HepG2 (cell line): ENCODE measurements at regions not wholly inside any gene's neighbourhood (a gene's known extent, or its start where the extent isn't known, plus 50 kb on each side); places are given as distances from the start of the nearest gene placed in this dataset.

Source experiments
- ATAC-seq: fragments of 200-7000 bp; cut with Tn5 transposase; 3 replicates; pipeline ENCODE4 v1.9.1; 2020; ENCODE audit warnings: mild to moderate bottlenecking, moderate library complexity
- BruUV-seq: library from RNA; stranded (reverse); fragments of 400-500 nt; replicated peaks from 2 replicates; lab custom pipeline; 2021; lab: Mats Ljungman, UMichigan
- CTCF ChIA-PET: fragments of 300-600 bp; formaldehyde crosslinking; extraction: SDS; loops from one replicate; lab custom pipeline; 2021; ENCODE audit warnings: low total read pairs, inconsistent platforms, low intra/inter-chr PET ratio; lab: Yijun Ruan, JAX
- POLR2A ChIA-PET: fragments of 350-600 bp; sonication (Branson Sonifier 250); formaldehyde crosslinking; loops from one replicate; lab custom pipeline; 2020; ENCODE audit warnings: antibody characterized with exemption, inconsistent platforms; lab: Yijun Ruan, JAX
- DNase-seq: peaks from one replicate; pipeline ENCODE4 v3.0.0-alpha.2; 2015; ENCODE audit warnings: low spot score
- FAIRE-seq: peaks from 3 replicates; lab custom pipeline; 2011; peaks lifted over from hg19 to GRCh38; lab: Jason Lieb, UNC
- H2AFZ ChIP-seq: one replicate; pipeline ENCODE4 v1.6.1; 2011; ENCODE audit warnings: low read length, inconsistent platforms
- H3K27ac ChIP-seq: fragments of 300-600 bp; 3 replicates; pipeline ENCODE4 v1.8.0; 2011; ENCODE audit warnings: mixed run types, mild to moderate bottlenecking, mixed read lengths, low read length, inconsistent platforms; ENCODE audit not compliant: insufficient read depth; ENCODE audit errors: extremely low read length
- H3K27me3 ChIP-seq, 2 experiments: fragments of 200-600 bp in 1 of 2; 2 replicates in 1 of 2; 3 replicates in 1 of 2; pipeline versions ENCODE4 v1.6.0 to v1.8.0; 2011; ENCODE audit warnings: low read length in 2 of 2, mild to moderate bottlenecking in 2 of 2, moderate library complexity in 2 of 2, inconsistent platforms in 1 of 2; ENCODE audit not compliant: insufficient read depth in 2 of 2, control insufficient read depth in 1 of 2
- H3K36me3 ChIP-seq, 2 experiments: fragments of 200-600 bp in 1 of 2; replicated peaks in 1 of 2; 2 replicates in 1 of 2; 3 replicates in 1 of 2; pipeline versions ENCODE4 v1.5.1 to v1.8.0; 2011; ENCODE audit warnings: low read length in 2 of 2, inconsistent platforms in 1 of 2; ENCODE audit not compliant: insufficient read depth in 2 of 2, control insufficient read depth in 1 of 2
- H3K4me1 ChIP-seq: 2 replicates; pipeline ENCODE4 v1.5.1; 2012; ENCODE audit warnings: low read length, inconsistent platforms; ENCODE audit not compliant: insufficient read depth
- H3K4me2 ChIP-seq: 2 replicates; pipeline ENCODE4 v1.6.0; 2011; ENCODE audit warnings: low read depth, low read length, inconsistent platforms
- H3K4me3 ChIP-seq, 3 experiments: fragments of 200-600 bp in 1 of 3; sonication (generic), shearing (Covaris generic) in 1 of 3; replicated peaks in 1 of 3; 2 replicates each; pipeline ENCODE4 v1.5.1; 2011 to 2016; ENCODE audit warnings: low read length in 3 of 3, inconsistent platforms in 2 of 3, low read depth in 2 of 3, mild to moderate bottlenecking in 2 of 3, control low read depth in 1 of 3, mixed read lengths in 1 of 3; ENCODE audit not compliant: insufficient read depth in 1 of 3
- H3K79me2 ChIP-seq: one replicate; pipeline ENCODE4 v1.6.1; 2011; ENCODE audit warnings: low read length, inconsistent platforms; ENCODE audit not compliant: insufficient read depth
- H3K9ac ChIP-seq: 2 replicates; pipeline ENCODE4 v1.6.0; 2011; ENCODE audit warnings: mild to moderate bottlenecking, low read depth, low read length, inconsistent platforms; ENCODE audit not compliant: insufficient read depth
- H3K9me3 ChIP-seq: 2 replicates; pipeline ENCODE4 v1.5.1; 2012; ENCODE audit warnings: mild to moderate bottlenecking, low read length
- H4K20me1 ChIP-seq: 2 replicates; pipeline ENCODE4 v1.6.0; 2011; ENCODE audit warnings: inconsistent platforms, mild to moderate bottlenecking, low read length, moderate library complexity; ENCODE audit not compliant: insufficient read depth
- CENPX ChIP-seq: sonication (generic); formaldehyde crosslinking; IDR thresholded peaks from 2 replicates; pipeline ENCODE4 v1.9.0; 2021; ENCODE audit warnings: mild to moderate bottlenecking, missing genetic modification reagents, moderate library complexity
- FIP1L1 ChIP-seq: fragments of 200-400 bp; formaldehyde crosslinking; IDR thresholded peaks from 2 replicates; pipeline ENCODE4 v1.6.1; 2018; ENCODE audit warnings: low read depth, mild to moderate bottlenecking, low read length, moderate library complexity, borderline replicate concordance; ENCODE audit not compliant: insufficient read depth
- GABPA ChIP-seq, 2 experiments: IDR thresholded peaks; 2 replicates each; pipeline ENCODE4 v1.6.1; 2011 to 2016; ENCODE audit warnings: low read depth in 2 of 2, low read length in 1 of 2, missing biosample characterization in 1 of 2, missing genetic modification characterization in 1 of 2
- SIX4 ChIP-seq: sonication (generic); formaldehyde crosslinking; IDR thresholded peaks from 2 replicates; pipeline ENCODE4 v1.4.0; 2020; ENCODE audit warnings: missing genetic modification reagents
- TAF15 ChIP-seq: fragments of 200-400 bp; formaldehyde crosslinking; IDR thresholded peaks from one replicate; pipeline ENCODE4 v1.6.1; 2018; ENCODE audit warnings: mild to moderate bottlenecking, low read depth, low read length; ENCODE audit not compliant: poor library complexity, severe bottlenecking
- TRIM24 ChIP-seq: sonication (generic); formaldehyde crosslinking; IDR thresholded peaks from 2 replicates; pipeline ENCODE4 v1.8.0; 2022; ENCODE audit warnings: mild to moderate bottlenecking, missing genetic modification reagents
- ZNF530 ChIP-seq: sonication (generic); formaldehyde crosslinking; IDR thresholded peaks from 2 replicates; pipeline ENCODE4 v1.5.0; 2020; ENCODE audit warnings: low read depth, mild to moderate bottlenecking, missing genetic modification reagents
- ZNF619 ChIP-seq: sonication (generic); formaldehyde crosslinking; IDR thresholded peaks from 2 replicates; pipeline ENCODE4 v1.4.0; 2020; ENCODE audit warnings: mild to moderate bottlenecking, missing genetic modification reagents
- WGBS: methylation state at CpG from one replicate; pipeline ENCODE4 v1.1.6; 2017; ENCODE audit warnings: low lambda C conversion rate; 5-methylcytosine and 5-hydroxymethylcytosine counted together
- in situ Hi-C: cut with HindIII; loops from 2 replicates; pipeline ENCODE4 v1.10.0; 2017; ENCODE audit warnings: low pct_unique_long_range_greater_than_20kb; ENCODE audit not compliant: extremely low pct_ligation_motif_present
- intact Hi-C: fragments of 100-400 bp; cut with micrococcal nuclease; formaldehyde crosslinking; loops from one replicate; pipeline ENCODE4 v1.10.0; 2022; ENCODE audit not compliant: unreplicated experiment
- TF ChIP-seq, protein P1 (sequence below): sonication (generic); formaldehyde crosslinking; IDR thresholded peaks from 2 replicates; pipeline ENCODE4 v1.9.0; 2021; ENCODE audit warnings: missing genetic modification reagents, borderline replicate concordance
- TF ChIP-seq, protein P2 (sequence below): sonication (generic); formaldehyde crosslinking; IDR thresholded peaks from 2 replicates; pipeline ENCODE4 v1.5.0; 2020; ENCODE audit warnings: mild to moderate bottlenecking, low read depth, missing genetic modification reagents, borderline replicate concordance
- TF ChIP-seq, protein P3 (sequence below): sonication (generic); formaldehyde crosslinking; IDR thresholded peaks from 2 replicates; pipeline ENCODE4 v1.5.1; 2020; ENCODE audit warnings: missing genetic modification reagents, mild to moderate bottlenecking, borderline replicate concordance
- TF ChIP-seq, protein P4 (sequence below): sonication (generic); formaldehyde crosslinking; IDR thresholded peaks from 2 replicates; pipeline ENCODE4 v1.4.0; 2020; ENCODE audit warnings: missing genetic modification reagents, mild to moderate bottlenecking, borderline replicate concordance
- TF ChIP-seq, protein P5 (sequence below): sonication (generic); formaldehyde crosslinking; IDR thresholded peaks from 2 replicates; pipeline ENCODE4 v1.5.0; 2020; ENCODE audit warnings: missing genetic modification reagents, mild to moderate bottlenecking, borderline replicate concordance
- TF ChIP-seq, protein P6 (sequence below): sonication (generic); formaldehyde crosslinking; conservative IDR thresholded peaks from 2 replicates; pipeline ENCODE4 v1.8.0; 2022; ENCODE audit warnings: missing genetic modification reagents

DNA sequence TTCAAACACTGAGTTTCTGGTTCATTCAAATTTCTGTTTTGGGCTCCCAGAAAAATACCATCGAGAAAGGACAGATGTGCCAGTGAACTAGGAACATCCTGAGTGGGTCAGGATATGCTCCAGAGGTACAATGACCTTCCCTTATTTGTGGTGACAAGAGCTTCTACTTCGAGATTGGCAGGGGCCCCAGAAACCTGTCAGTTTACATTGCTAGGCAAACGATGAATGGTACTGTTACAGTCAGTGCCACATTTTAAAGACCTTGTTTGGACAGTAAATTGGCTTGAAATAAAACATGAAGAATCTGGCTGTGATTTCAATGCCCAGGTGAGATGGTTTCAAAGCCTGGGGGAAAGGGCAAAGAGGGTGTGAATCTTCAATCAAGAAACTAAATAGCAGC is 454.5 kb upstream of the ID4 start:
- POLR2A ChIA-PET: no interaction called here
- H3K36me3 ChIP-seq: no peaks in the 10 kb centered on the region
- no peak for ATAC-seq
- H3K27ac ChIP-seq: no peak overlapping the region
- H3K4me1 ChIP-seq: no peaks in the 10 kb centered on the region
- no peak overlapping the region for H3K9ac ChIP-seq
- in situ Hi-C loops: no loop called here
- CTCF ChIA-PET: no interaction called here
- H3K9me3 ChIP-seq: peaks cover 63% of the 10 kb centered on the region
- no peak for FAIRE-seq
- H3K27me3 ChIP-seq: no peaks in the 10 kb centered on the region; a peak in 1 of 5 replicates
- DNase-seq: no peak
- no TSS peak for BruUV-seq
- 4% methylated on average over 3 of the region's 3 CpGs for WGBS
- no peaks in the 10 kb centered on the region for H3K79me2 ChIP-seq
- no peaks in the 10 kb centered on the region for H4K20me1 ChIP-seq
- intact Hi-C loops: no loop called here
- H3K4me2 ChIP-seq: no peak overlapping the region
- H3K4me3 ChIP-seq: no peak overlapping the region
- no peak overlapping the region for H2AFZ ChIP-seq
- TF ChIP-seq, protein P1, sequence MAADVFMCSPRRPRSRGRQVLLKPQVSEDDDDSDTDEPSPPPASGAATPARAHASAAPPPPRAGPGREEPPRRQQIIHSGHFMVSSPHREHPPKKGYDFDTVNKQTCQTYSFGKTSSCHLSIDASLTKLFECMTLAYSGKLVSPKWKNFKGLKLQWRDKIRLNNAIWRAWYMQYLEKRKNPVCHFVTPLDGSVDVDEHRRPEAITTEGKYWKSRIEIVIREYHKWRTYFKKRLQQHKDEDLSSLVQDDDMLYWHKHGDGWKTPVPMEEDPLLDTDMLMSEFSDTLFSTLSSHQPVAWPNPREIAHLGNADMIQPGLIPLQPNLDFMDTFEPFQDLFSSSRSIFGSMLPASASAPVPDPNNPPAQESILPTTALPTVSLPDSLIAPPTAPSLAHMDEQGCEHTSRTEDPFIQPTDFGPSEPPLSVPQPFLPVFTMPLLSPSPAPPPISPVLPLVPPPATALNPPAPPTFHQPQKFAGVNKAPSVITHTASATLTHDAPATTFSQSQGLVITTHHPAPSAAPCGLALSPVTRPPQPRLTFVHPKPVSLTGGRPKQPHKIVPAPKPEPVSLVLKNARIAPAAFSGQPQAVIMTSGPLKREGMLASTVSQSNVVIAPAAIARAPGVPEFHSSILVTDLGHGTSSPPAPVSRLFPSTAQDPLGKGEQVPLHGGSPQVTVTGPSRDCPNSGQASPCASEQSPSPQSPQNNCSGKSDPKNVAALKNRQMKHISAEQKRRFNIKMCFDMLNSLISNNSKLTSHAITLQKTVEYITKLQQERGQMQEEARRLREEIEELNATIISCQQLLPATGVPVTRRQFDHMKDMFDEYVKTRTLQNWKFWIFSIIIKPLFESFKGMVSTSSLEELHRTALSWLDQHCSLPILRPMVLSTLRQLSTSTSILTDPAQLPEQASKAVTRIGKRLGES (CRISPR knock-in tag): no peak
- TF ChIP-seq, protein P2, sequence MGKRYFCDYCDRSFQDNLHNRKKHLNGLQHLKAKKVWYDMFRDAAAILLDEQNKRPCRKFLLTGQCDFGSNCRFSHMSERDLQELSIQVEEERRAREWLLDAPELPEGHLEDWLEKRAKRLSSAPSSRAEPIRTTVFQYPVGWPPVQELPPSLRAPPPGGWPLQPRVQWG (CRISPR knock-in tag): no peak
- no peak for TF ChIP-seq CENPX (CRISPR knock-in tag)
- no peak for TF ChIP-seq ZNF530 (CRISPR knock-in tag)
- TF ChIP-seq, protein P3, sequence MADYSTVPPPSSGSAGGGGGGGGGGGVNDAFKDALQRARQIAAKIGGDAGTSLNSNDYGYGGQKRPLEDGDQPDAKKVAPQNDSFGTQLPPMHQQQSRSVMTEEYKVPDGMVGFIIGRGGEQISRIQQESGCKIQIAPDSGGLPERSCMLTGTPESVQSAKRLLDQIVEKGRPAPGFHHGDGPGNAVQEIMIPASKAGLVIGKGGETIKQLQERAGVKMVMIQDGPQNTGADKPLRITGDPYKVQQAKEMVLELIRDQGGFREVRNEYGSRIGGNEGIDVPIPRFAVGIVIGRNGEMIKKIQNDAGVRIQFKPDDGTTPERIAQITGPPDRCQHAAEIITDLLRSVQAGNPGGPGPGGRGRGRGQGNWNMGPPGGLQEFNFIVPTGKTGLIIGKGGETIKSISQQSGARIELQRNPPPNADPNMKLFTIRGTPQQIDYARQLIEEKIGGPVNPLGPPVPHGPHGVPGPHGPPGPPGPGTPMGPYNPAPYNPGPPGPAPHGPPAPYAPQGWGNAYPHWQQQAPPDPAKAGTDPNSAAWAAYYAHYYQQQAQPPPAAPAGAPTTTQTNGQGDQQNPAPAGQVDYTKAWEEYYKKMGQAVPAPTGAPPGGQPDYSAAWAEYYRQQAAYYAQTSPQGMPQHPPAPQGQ: no peak
- no peak for TF ChIP-seq GABPA (IDR thresholded peaks at IDR 0.05; ENCODE audit: low read depth, low read length)
- no peak for TF ChIP-seq GABPA (CRISPR knock-in tag; IDR thresholded peaks at IDR 0.05; ENCODE audit: low read depth)
- TF ChIP-seq, protein P4, sequence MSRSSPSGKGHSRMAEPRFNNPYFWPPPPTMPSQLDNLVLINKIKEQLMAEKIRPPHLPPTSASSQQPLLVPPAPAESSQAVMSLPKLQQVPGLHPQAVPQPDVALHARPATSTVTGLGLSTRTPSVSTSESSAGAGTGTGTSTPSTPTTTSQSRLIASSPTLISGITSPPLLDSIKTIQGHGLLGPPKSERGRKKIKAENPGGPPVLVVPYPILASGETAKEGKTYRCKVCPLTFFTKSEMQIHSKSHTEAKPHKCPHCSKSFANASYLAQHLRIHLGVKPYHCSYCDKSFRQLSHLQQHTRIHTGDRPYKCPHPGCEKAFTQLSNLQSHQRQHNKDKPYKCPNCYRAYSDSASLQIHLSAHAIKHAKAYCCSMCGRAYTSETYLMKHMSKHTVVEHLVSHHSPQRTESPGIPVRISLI (CRISPR knock-in tag): no peak
- no peak for TF ChIP-seq SIX4 (CRISPR knock-in tag)
- TF ChIP-seq, protein P5, sequence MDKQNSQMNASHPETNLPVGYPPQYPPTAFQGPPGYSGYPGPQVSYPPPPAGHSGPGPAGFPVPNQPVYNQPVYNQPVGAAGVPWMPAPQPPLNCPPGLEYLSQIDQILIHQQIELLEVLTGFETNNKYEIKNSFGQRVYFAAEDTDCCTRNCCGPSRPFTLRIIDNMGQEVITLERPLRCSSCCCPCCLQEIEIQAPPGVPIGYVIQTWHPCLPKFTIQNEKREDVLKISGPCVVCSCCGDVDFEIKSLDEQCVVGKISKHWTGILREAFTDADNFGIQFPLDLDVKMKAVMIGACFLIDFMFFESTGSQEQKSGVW: no peak
- TF ChIP-seq ZNF619 (CRISPR knock-in tag): no peak
- no peak for TF ChIP-seq TAF15
- TF ChIP-seq, protein P6, sequence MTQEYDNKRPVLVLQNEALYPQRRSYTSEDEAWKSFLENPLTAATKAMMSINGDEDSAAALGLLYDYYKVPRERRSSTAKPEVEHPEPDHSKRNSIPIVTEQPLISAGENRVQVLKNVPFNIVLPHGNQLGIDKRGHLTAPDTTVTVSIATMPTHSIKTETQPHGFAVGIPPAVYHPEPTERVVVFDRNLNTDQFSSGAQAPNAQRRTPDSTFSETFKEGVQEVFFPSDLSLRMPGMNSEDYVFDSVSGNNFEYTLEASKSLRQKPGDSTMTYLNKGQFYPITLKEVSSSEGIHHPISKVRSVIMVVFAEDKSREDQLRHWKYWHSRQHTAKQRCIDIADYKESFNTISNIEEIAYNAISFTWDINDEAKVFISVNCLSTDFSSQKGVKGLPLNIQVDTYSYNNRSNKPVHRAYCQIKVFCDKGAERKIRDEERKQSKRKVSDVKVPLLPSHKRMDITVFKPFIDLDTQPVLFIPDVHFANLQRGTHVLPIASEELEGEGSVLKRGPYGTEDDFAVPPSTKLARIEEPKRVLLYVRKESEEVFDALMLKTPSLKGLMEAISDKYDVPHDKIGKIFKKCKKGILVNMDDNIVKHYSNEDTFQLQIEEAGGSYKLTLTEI: no peak
- TF ChIP-seq FIP1L1: no peak
- TF ChIP-seq TRIM24 (CRISPR knock-in tag): no peak
